AML-193 (cell line): ENCODE measurements at regions not wholly inside any gene's neighbourhood (a gene's known extent, or its start where the extent isn't known, plus 50 kb on each side); places are given as distances from the start of the nearest gene placed in this dataset.
"Not testable (repeated sequence)": the region's sequence is repeated elsewhere in the genome, so short reads cannot be mapped to it uniquely, and the experiment has no call there.

ENCODE experiments used
- DNase-seq, 2 experiments: peaks; one replicate each; lab custom pipeline; 2025; lab: John Stamatoyannopoulos, UW

GRCh38 chr4:27360790-27361267 is 500.2 kb downstream of the STIM2 start:
- DNase-seq = no peak

DNA sequence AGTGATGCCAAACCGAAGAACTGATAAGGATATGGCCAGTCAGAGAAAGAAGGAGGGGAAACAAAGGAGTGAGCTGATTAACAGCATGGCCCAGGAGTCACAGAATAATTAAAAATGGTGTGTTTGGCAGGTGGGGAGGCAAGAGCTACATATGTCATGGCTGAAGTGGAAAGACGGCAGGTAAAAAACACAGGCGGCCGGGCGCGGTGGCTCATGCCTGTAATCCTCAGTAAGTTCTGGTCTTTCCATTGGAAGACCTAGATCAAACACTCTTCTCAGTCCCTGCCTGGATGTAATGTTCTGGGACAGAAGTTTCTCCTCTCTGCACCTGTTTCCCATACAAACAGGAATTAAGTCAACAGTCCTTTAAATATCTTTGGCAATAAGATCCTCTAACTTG is 503.9 kb downstream of the STIM2 start:
- no peak for DNase-seq

GRCh38 chr4:27366104-27366823 is 505.6 kb downstream of the STIM2 start:
- DNase-seq = no peak

DNA sequence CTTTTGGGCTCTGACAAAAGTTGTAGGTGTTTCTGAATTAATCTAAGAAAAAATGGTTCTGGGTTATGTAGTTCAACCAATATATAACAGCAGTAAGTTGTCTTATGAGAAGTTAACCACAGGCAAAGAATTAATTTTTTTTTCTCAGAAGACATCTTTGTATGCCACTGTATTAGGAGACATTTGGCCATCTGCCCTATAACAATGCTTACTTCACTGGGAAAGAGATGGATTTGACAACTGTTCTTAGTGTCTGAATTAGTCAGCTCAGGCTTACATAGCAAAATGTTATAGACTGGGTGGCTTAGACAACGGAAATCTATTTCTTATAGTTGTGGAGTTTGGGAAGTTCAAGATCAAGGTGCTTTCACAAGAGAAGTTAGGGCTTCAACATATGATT is 508.1 kb downstream of the STIM2 start:
- DNase-seq = no peak

DNA sequence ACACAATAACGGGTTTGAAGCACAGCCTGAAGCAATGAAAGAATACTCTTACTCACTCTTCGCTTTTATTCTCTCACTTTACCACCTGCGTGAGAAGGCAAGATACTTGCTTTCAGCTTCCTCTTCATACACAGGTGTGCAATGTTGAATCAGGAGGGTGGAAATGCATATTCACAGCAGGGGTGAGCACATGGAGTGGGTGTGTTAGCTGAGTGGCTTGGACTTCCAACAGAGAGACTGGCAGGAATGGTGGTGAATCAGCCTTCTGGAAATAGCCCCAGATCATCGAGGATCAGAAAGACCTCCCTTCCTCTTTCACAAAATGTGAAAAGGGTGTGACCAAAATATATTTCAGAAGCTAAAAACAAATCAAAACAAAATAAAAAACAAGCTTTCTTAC is 521.2 kb downstream of the STIM2 start:
- no peak for DNase-seq

- DNase-seq = no peak
Measured at GRCh38 chr4:27387711-27388110, 527.1 kb downstream of the STIM2 start.

DNA sequence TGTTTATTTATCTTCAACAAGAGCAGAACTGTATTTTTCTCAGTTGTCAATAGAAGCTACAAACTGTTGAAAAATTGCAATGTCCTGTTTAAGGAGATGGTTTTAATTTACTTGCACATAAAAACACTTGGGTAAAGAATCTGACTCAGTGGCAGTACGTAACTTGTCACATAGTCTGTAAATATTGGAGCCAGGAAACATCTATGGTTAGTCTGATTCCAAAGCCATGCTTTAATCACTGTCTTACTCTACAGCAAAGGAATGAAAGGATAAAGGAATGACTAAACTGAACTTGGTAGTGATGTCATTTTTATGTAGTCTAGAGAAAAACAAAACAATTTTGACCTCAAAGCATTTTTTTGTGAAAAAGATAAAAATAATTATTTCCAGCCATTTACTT is 537.2 kb downstream of the STIM2 start:
- DNase-seq = no peak

- DNase-seq = no peak
Measured at GRCh38 chr4:27398631-27399310, 538.1 kb downstream of the STIM2 start.

GRCh38 chr4:27407616-27408015 is 547.0 kb downstream of the STIM2 start:
- DNase-seq = no peak

DNA sequence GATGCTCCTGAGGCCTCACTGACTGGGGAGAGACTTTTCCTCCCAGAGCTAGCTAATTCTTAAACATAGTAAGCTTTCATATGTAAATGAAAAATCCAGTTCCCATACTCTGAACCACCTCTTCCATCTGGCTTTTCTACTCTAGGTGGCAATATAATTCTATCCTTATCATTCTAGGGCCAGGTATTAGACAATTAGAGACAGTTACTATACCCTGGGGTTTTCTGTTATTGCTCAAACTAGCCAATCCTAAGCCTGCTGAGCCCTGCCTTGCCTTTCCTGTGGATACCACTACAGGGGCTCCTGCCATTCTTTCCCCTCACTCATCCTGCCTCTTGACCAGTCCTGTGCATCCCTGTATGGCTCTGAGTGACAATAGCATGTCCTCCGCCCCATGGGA is 552.0 kb downstream of the STIM2 start:
- no peak for DNase-seq

GRCh38 chr4:27414887-27415731 is 554.5 kb downstream of the STIM2 start:
- DNase-seq = no peak

DNA sequence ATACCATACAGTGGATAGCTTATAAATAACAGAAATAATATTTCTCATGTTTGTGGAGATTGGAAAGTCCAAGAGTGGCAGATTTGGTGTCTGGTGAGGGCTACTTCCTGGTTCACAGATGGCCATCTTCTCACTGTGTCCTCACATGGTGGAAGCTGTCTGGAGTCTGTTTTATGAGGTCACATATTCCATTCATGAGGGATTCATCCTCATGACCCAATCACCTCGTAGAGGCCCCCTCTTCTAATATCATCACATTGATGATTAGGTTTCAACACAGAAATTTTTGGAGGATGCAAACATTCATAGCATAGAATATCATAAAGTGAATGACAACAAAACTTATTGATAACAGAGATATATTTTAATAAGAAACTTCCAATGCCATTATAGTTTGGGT is 568.0 kb downstream of the STIM2 start:
- DNase-seq = no peak

DNA sequence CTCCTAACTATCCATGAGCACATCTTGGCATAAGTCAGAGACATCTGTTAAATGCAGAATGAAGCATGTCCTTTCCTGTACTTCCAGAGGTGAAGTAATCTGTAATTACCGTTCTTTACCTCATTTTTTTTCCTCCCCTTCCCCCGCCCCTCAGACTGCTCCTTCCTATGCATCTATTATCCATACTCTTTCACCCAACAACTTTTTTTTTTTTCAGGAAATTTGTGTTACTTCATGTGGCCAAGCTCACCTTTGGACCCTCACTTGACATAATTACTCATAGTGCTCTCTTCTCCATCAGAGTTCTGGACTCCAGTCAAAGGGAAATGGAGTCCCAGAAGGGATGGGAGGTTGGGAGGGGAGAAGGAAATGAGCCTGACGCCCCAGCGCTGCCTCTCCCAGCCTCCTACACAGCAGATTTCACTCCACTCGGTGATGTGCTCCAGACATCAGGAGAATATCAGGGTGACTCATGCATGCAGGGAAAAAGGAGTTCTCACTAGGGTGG is 568.8 kb downstream of the STIM2 start:
- no peak for DNase-seq

GRCh38 chr4:27442146-27442545 is 581.5 kb downstream of the STIM2 start:
- DNase-seq = no peak

DNA sequence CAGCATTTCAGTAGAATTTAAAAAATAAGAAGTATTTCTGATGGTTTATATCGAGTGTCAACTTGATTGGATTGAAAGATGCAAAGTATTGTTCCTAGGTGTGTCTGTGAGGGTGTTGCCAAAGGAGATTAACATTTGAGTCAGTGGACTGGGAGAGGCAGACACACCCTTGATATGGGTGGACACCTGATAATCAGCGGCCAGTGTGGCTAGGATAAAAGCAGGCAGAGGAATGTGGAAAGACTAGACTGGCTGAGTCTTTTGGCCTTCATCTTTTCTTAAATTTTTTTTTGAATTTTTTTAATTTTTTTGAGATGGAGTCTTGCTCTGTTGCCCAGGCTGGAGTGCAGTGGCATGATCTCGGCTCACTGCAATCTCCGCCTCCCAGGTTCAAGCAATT is 582.0 kb downstream of the STIM2 start:
- not testable (repeated sequence) for DNase-seq

- no peak for DNase-seq
Measured at GRCh38 chr4:27463816-27464215, 603.2 kb downstream of the STIM2 start.

GRCh38 chr4:27467351-27467750 is 606.7 kb downstream of the STIM2 start:
- no peak for DNase-seq

- DNase-seq = no peak
Measured at GRCh38 chr4:27472364-27472763, 611.7 kb downstream of the STIM2 start.

DNA sequence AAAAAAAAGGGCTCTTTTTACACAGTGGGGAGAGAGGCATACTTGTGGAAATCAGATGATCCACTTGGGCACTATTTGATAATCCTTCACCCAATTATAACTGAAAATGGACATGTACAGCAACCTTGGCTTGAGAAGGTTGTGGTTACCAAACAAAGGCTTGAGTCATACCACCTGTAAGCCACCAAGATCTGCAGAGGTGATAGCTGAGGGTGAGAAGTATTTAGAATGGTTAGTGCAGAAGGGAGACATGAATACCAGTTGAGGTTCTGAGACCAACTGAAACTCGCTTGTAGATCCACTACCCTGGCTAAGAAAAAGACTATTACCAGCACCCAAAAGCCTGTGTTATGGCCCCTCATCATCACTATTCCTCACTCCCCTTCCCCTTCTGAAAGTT is 614.0 kb downstream of the STIM2 start:
- DNase-seq = no peak

- no peak for DNase-seq
Measured at GRCh38 chr4:27484216-27484615, 623.6 kb downstream of the STIM2 start.

- no peak for DNase-seq
Measured at GRCh38 chr4:27490315-27490714, 629.7 kb downstream of the STIM2 start.

GRCh38 chr4:27490766-27491165 is 630.1 kb downstream of the STIM2 start:
- DNase-seq = no peak

DNA sequence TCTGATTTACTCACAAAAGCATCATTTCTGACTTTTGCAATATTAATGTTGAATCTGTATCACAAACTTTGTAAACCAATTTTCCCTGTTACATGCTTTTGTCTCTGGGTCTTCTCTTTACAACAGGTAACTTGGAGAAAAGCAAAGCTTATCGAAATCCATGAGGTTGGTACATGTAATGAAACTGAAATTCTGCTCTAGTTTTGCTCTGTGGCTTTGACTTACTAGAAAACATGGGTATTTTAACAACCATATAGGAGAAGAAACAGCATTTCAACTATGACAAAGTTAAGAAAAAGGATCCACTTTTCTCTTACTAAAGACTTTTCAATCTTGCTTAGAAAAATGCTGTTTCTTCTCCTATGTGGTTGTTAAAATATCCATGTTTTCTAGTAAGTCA is 645.8 kb downstream of the STIM2 start:
- DNase-seq = no peak
